ENCODE measurements at regions not wholly inside any gene's neighbourhood (a gene's known extent, or its start where the extent isn't known, plus 50 kb on each side); places are given as distances from the start of the nearest gene placed in this dataset.

DNA sequence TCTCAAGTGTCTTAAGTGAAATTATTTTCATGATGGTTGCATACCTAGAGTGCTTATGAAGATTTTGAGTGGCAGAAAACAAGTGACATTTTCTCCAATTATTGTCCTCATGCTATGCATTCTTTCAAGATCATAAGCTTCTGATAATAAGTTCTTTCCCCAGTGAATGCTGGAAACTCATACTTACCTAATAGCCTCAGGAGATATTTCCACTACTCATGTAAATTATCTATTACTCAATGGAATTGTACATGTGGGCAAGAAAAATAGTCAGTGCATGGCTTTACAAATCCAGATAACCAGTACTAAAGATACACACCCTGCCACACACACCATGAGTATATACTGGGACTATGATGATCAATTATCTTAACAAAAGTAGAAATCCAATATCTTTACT lies 1219.4 kb upstream of the C9orf72 start:
- TF ChIP-seq, protein P1, sequence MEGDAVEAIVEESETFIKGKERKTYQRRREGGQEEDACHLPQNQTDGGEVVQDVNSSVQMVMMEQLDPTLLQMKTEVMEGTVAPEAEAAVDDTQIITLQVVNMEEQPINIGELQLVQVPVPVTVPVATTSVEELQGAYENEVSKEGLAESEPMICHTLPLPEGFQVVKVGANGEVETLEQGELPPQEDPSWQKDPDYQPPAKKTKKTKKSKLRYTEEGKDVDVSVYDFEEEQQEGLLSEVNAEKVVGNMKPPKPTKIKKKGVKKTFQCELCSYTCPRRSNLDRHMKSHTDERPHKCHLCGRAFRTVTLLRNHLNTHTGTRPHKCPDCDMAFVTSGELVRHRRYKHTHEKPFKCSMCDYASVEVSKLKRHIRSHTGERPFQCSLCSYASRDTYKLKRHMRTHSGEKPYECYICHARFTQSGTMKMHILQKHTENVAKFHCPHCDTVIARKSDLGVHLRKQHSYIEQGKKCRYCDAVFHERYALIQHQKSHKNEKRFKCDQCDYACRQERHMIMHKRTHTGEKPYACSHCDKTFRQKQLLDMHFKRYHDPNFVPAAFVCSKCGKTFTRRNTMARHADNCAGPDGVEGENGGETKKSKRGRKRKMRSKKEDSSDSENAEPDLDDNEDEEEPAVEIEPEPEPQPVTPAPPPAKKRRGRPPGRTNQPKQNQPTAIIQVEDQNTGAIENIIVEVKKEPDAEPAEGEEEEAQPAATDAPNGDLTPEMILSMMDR (IDR thresholded peaks at IDR 0.05), result no peak
- TF ChIP-seq POLR2AphosphoS5 (IDR thresholded peaks at IDR 0.05; ENCODE audit: low read depth, low read length), result no peak
- no peak for TF ChIP-seq SIN3A (IDR thresholded peaks at IDR 0.05; ENCODE audit: borderline replicate concordance, insufficient read depth, low read depth, low read length)
- TF ChIP-seq TCF7L2 (IDR thresholded peaks at IDR 0.05; ENCODE audit: low read depth, low read length), result no peak
- no peak for TF ChIP-seq REST (IDR thresholded peaks at IDR 0.05; ENCODE audit: insufficient read depth in 1 of 2, low read depth in 2 of 2, low read length in 1 of 2)
